BE2C (cell line): ENCODE measurements at regions not wholly inside any gene's neighbourhood (a gene's known extent, or its start where the extent isn't known, plus 50 kb on each side); places are given as distances from the start of the nearest gene placed in this dataset.

Source experiments
- DNase-seq: peaks from one replicate; pipeline ENCODE4 v3.0.0-alpha.2; 2020
- H3K27me3 ChIP-seq: fragments of 250-450 bp; sonication (Bioruptor Pico); 2 replicates; pipeline ENCODE4 v1.5.1; 2020; ENCODE audit warnings: mild to moderate bottlenecking
- H3K36me3 ChIP-seq: fragments of 250-450 bp; sonication (Bioruptor Pico); 2 replicates; pipeline ENCODE4 v1.5.1; 2020; ENCODE audit warnings: mild to moderate bottlenecking
- H3K4me1 ChIP-seq: fragments of 250-450 bp; sonication (Bioruptor Pico); 2 replicates; pipeline ENCODE4 v1.5.1; 2020
- H3K4me3 ChIP-seq: 2 replicates; pipeline ENCODE4 v1.5.1; 2011; ENCODE audit warnings: low read depth, low read length
- H3K9me3 ChIP-seq: fragments of 250-450 bp; sonication (Bioruptor Pico); 2 replicates; pipeline ENCODE4 v1.5.1; 2020
- TF ChIP-seq, protein P1 (sequence below): IDR thresholded peaks from 2 replicates; pipeline ENCODE4 v1.5.1; 2012; ENCODE audit warnings: mild to moderate bottlenecking, low read depth, low read length

GRCh38 chr18:43952398-43952797 is 675.1 kb upstream of the SYT4 start:
- Histone ChIP-seq H3K4me3 (no peak overlapping the region), H3K36me3 (no peaks in the 10 kb centered on the region), H3K27me3 (no peaks in the 10 kb centered on the region), H3K4me1 (no peaks in the 10 kb centered on the region), H3K9me3 (no peaks in the 10 kb centered on the region)
- DNase-seq = no peak
- TF ChIP-seq, protein P1, sequence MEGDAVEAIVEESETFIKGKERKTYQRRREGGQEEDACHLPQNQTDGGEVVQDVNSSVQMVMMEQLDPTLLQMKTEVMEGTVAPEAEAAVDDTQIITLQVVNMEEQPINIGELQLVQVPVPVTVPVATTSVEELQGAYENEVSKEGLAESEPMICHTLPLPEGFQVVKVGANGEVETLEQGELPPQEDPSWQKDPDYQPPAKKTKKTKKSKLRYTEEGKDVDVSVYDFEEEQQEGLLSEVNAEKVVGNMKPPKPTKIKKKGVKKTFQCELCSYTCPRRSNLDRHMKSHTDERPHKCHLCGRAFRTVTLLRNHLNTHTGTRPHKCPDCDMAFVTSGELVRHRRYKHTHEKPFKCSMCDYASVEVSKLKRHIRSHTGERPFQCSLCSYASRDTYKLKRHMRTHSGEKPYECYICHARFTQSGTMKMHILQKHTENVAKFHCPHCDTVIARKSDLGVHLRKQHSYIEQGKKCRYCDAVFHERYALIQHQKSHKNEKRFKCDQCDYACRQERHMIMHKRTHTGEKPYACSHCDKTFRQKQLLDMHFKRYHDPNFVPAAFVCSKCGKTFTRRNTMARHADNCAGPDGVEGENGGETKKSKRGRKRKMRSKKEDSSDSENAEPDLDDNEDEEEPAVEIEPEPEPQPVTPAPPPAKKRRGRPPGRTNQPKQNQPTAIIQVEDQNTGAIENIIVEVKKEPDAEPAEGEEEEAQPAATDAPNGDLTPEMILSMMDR = no peak

- no peak overlapping the region for H3K4me3 ChIP-seq
- no peaks in the 10 kb centered on the region for H3K4me1 ChIP-seq
- no peak for DNase-seq
- TF ChIP-seq, protein P1 = no peak
- no peaks in the 10 kb centered on the region for H3K36me3 ChIP-seq
- H3K9me3 ChIP-seq = no peaks in the 10 kb centered on the region
- H3K27me3 ChIP-seq = no peaks in the 10 kb centered on the region
These were observed 684.4 kb upstream of the SYT4 start for GRCh38 chr18:43961722-43962121.

DNA sequence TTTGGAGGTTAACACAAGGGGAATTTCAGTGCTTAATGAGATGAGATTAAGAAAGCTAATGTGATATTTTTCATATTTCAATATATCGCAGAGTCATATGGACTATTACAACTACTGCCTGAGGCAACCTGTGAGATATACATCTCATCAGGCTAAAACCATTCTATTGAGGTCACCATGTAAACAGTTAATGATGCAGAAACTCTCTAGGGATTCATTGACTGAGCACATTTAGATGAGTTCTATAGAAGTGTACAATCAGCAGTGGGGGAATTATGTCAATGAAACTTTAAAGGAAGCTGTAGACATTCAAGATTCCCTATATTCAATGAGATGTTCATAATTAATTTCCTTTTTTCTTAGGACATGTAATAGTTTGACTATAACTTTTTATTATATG is 687.4 kb upstream of the SYT4 start:
- TF ChIP-seq, protein P1 = no peak
- no peaks in the 10 kb centered on the region for H3K27me3 ChIP-seq
- H3K36me3 ChIP-seq = no peaks in the 10 kb centered on the region
- no peaks in the 10 kb centered on the region for H3K9me3 ChIP-seq
- DNase-seq = peak; percentile 22
- H3K4me3 ChIP-seq = no peak overlapping the region
- no peaks in the 10 kb centered on the region for H3K4me1 ChIP-seq

DNA sequence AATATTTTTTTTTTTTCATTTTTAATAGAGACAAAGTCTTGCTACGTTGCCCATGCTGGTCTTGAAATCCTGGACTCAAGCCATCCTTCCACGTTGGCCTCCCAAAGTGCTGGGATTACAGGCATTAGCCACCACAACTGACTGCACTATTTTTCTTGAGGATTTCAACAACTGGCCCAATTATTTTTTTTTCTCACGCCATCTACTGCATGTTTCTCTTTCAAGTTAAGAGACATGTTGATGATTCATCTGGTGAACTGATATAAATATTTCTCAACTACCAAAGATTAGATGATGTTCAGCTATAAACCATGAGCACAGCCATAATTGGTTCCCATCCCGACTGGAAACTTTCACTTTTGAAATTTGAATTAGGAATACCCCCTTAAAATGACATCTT is 688.4 kb upstream of the SYT4 start:
- DNase-seq = no peak
- H3K4me3 ChIP-seq = no peak overlapping the region
- no peaks in the 10 kb centered on the region for H3K4me1 ChIP-seq
- H3K9me3 ChIP-seq = no peaks in the 10 kb centered on the region
- no peaks in the 10 kb centered on the region for H3K27me3 ChIP-seq
- TF ChIP-seq, protein P1 = no peak
- H3K36me3 ChIP-seq = no peaks in the 10 kb centered on the region

DNA sequence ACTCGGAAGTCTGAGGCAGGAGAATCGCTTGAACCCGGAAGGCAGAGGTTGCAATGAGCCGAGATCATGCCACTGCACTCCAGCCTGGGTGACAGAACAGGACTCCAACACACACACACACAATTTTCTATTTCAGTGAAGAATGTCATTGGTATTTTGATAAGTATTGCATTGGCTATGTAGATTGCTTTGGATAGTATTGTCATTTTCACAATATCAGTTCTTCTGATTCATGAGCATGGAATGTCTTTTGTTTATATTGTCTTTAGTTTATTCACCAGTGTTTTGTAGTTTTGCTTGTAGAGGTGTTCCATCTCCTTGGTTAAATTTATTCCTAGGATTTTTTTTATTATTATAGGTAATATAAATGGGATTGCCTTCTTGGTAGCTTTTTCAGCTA is 693.4 kb upstream of the SYT4 start:
- TF ChIP-seq, protein P1 = no peak
- no peaks in the 10 kb centered on the region for H3K27me3 ChIP-seq
- no peaks in the 10 kb centered on the region for H3K36me3 ChIP-seq
- no peaks in the 10 kb centered on the region for H3K4me1 ChIP-seq
- H3K9me3 ChIP-seq = no peaks in the 10 kb centered on the region
- no peak for DNase-seq
- no peak overlapping the region for H3K4me3 ChIP-seq

DNA sequence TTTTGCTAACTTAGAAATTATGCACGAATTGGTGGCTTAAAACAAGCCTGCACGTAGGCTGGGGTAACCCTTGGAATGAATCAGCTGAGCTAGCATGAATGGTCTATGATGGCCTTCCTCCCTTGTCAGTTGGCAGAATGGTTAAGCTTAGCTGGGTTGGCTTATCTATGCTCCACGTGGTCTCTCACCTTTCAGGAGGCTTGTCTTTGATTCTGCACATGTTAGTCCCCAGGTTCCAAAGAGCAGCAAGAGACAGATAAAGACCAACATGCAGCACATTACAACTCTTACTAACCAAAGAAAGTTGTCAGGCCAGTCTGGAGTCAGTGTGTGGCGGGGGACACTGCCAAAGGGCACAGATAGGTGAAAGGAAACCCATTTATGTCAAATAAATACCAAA is 700.9 kb upstream of the SYT4 start:
- Histone ChIP-seq H3K27me3 (no peaks in the 10 kb centered on the region), H3K4me3 (no peak overlapping the region), H3K9me3 (no peaks in the 10 kb centered on the region), H3K36me3 (no peaks in the 10 kb centered on the region), H3K4me1 (no peaks in the 10 kb centered on the region)
- TF ChIP-seq, protein P1 = no peak
- DNase-seq = no peak
